Stimulated activated CD8-positive, alpha-beta memory T cell treated with anti-CD3 and anti-CD28 coated beads, Interleukin-7, amount 100 ng/mL, for 48 hours (primary cell): ENCODE measurements at regions not wholly inside any gene's neighbourhood (a gene's known extent, or its start where the extent isn't known, plus 50 kb on each side); places are given as distances from the start of the nearest gene placed in this dataset.
A peak's percentile ranks its signal among the peaks of the same experiment; 100 is the strongest.
"Not testable (repeated sequence)": the region's sequence is repeated elsewhere in the genome, so short reads cannot be mapped to it uniquely, and the experiment has no call there.

Source experiments
- DNase-seq, 2 donors: peaks; one replicate each; pipeline ENCODE4 v3.0.0-alpha.2; 2020; ENCODE audit warnings: low read depth in 1 of 2; ENCODE audit errors: extremely low read depth in 1 of 2

GRCh38 chr14:65153101-65153500 lies 50.8 kb upstream of the MAX start:
- no peak for DNase-seq

DNA sequence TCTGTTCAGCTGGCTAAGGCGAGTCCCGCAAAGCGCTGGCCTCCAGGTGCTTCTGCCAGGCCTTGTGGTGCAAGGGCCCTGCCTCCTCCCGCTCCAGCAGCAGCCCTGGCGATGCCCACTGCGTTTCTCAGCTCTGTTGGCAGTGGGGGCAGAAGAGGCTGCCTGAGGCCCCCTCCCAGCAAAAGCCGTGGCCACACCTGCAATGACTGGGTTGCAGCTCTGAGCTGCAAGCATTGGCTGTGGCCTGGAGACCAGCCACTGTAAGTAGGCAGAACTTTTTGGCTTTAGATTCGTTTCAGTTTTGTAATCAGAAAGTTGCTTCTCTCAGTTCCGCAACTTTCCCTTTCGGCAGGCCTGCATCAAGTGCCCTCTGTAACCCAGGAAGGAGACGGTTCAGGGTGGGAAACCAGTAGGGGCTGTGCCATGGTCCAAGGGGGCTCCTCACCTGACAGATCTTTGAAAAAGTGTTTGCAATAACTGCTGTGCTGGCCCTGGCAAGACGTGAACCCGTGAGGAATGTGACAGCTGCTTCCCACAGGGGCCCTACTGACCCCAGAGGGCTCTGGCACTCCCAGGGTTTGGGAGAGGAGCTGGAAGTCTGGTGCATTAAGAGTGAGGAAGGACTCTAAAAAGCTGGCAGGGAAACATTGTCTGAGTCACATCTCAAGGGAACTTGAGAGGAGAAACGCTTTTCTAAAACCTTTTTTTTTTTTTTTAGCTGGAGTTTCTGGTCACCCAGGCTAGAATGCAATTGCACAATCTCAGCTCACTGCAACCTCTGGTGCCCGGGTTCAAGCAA lies 54.5 kb upstream of the MAX start:
- no peak for DNase-seq

GRCh38 chr14:65159281-65160062 lies 57.2 kb upstream of the MAX start:
- DNase-seq: no peak

- no peak for DNase-seq
These were observed 57.8 kb upstream of the MAX start for GRCh38 chr14:65160091-65160490.

- DNase-seq: no peak
These were observed 59.7 kb upstream of the MAX start for GRCh38 chr14:65162031-65162430.

DNA sequence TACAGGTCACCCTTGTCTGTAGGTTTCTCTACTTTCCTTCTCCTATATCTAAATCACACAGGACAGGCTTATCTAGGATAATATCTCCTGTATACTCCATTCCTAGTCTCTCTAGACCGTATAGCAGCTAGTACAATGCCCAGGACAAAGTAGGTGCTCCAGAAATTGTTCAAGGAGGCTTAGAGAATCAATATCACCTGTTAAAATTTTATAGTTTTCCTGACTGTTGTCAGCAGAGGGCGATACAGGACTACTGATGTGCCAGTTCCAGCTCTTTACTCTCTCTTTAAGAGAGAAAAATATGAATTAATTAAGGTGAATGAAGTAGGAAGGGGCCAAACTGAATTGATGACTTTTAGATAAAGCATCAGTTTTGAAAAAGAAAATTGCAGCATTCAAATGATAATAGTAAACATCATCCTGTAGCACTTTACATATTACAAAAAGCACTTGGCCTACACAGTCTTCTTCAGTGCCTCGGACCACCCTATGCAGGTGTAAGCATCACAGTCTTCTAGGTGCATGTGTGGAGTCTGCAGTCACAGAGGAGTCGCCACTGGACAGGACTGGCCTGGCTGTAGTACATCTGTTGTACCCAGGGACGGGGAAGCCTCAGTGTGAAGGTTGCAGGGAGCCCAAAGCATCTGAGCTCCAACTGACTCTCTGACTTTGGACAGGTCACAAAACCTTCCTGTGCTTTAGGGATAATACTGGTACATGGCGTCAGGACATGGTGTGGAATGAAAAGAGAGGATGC lies 61.9 kb upstream of the MAX start:
- DNase-seq: no peak

- no peak for DNase-seq
These were observed 62.5 kb upstream of the MAX start for GRCh38 chr14:65164825-65165135.

GRCh38 chr14:65167072-65167645 lies 64.8 kb upstream of the MAX start:
- DNase-seq: no peak

DNA sequence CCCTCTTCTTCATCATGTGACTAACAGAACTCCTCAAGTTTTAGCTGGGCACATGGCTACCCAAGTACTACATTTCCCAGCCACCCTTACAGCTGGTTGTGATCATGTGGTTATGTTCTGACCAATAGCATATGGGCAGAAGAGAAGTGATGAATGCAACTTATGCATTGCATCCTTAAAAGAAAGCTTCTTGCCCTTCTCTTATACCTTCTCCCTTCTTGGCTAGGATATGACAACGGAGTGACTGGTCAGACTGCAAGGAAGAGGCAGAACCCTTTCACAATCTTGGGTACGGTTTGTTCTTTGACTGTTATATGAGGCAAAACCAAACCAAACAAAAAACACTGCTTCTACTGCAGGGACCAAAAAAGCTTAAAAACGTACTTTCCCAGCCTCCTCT lies 66.5 kb upstream of the MAX start:
- DNase-seq: no peak

DNA sequence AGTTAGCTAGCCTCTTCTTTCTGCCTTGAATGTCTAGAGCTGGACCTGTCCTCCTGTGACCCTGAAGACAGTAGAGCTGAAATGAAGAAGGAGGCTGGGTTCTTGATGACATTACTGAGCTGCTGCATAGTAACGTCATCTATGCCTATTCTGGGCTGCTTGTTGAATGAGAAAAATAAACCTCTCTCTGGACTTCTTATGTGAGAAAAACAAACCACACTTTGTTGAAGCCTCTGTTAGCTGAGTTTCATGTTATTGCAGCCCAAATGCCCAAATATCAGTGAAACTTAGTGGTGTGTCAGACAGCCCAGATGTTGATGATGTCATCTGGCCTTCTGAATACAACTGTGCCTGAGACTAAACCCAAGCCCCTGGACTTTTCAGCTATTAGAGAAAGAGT lies 67.0 kb upstream of the MAX start:
- no peak for DNase-seq

- no peak for DNase-seq
These were observed 68.0 kb upstream of the MAX start for GRCh38 chr14:65170318-65170717.

- peak; percentile 19 to 26 for DNase-seq
These were observed 68.6 kb upstream of the MAX start for GRCh38 chr14:65170768-65171507.

DNA sequence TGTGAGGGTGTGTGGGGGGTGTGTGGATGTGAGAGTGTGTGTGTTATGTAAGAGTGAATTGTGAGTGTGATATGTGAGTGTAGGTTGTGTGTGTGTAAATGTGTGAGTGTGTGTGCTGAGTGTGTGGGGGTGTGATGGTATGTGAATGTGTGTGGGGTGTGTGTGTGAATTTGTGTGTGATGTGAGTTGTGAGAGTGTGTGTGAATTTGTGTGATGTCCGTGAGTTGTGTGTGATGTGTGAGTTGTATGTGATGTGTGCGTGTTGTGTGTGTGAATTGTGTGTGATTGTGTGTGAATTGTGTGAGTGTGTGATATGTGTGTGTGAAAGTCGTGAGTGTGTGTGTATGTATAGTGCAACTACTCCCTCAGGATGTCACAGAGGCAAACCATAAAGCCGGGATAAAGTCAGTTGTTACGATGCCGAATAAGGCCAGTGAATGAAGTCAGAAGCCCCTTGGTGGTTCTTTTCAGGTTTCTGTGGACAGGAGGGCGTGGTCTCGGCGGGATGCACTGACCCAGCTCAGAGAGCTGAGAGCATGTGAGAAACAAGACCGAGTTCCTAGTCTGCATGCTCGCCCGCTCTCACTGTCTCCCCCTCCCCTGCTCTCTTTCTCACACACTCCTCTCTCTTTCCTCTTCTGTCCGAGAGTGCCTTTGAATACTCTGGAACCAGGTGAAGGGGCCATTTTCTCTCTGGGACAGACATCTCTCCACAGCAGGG lies 71.8 kb upstream of the MAX start:
- DNase-seq: no peak

GRCh38 chr14:65174783-65175182 lies 72.5 kb upstream of the MAX start:
- no peak for DNase-seq

DNA sequence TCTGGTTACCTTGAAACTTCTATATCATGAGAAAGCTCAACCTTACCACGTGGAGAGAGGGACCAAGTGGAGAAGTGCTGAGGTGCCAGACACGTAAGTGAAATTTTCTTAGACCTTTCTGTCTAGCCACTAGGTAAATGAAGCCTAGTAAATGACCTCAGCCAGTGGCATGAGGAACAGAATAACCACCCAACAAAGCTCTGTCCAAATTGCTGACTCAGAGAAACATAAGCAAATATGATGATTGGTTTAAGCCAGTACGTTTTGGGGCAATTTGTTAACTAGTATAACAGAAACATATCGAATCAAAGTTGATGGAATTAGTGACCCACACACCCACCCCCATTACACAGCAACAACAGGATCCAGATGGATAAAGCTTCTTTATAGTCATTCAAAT lies 75.2 kb upstream of the MAX start:
- DNase-seq: no peak

- DNase-seq: not testable (repeated sequence)
These were observed 76.9 kb upstream of the MAX start for GRCh38 chr14:65179231-65179630.

- DNase-seq: peak; percentile 25 to 33
These were observed 77.8 kb upstream of the MAX start for GRCh38 chr14:65179918-65180724.

DNA sequence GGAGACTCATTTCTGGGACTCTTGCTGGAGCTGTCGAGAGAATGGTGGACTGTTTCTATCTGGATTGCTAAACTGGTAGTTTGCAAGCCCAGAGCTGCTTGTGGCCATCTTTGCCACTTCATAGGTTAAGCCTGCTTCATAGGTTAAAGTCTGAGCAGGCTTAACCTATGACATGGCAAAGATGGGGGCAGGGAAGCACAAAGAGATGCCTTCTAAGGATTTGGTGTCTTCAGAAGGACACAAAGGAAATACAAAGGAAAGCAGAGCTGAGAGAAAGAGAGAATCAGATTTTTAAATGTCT lies 78.4 kb upstream of the MAX start:
- DNase-seq: no peak

DNA sequence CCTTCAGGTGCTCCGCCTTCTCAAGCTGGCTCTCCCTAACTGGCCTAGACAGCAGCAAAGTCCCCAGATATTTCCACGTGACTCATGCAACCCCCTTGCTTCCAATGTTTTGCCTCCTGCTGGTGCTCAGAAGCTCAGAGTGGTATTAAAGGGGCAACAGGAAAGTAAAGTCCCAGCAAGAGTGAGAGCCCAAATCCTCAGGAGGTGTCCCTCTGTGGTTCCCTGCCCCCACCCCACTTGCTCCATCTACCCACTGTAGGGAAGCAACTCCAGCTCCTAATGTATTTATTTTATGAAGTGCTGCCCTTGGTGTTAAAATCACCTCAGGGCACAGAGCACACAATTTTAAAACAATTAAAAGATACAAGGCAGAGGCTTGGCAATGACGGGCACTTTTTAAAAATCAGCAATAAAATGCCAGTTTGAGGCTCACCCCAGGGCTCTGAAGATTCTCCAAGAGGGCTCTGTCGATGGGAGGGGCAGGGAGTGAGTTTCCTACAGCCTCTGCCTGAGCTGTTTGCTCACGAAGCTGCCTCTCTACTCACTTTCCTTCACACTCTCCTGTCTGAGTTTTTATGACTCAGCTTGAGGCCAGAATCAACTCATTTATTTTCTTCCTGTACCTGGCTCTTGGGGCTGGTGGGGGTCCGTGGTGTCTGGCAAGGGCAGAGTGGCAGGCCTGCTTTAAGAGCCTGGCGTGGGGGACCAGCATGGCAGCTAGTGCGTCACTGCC lies 81.9 kb upstream of the MAX start:
- no peak for DNase-seq
